WTC11 (cell line): ENCODE measurements at regions not wholly inside any gene's neighbourhood (a gene's known extent, or its start where the extent isn't known, plus 50 kb on each side); places are given as distances from the start of the nearest gene placed in this dataset.

Experiments used
- ATAC-seq: fragments of 200-7000 bp; cut with Tn5 transposase; 2 replicates; pipeline ENCODE4 v1.10.0; 2021; ENCODE audit warnings: mild to moderate bottlenecking, moderate library complexity
- CTCF ChIA-PET: fragments of 300-600 bp; sonication (Branson Sonifier 250); formaldehyde crosslinking; loops from one replicate; lab custom pipeline; 2021; ENCODE audit warnings: antibody characterized with exemption; lab: Charles Lee
- POLR2A ChIA-PET: fragments of 350-600 bp; sonication (Branson Sonifier 250); formaldehyde crosslinking; loops from one replicate; lab custom pipeline; 2021; ENCODE audit warnings: antibody characterized with exemption; lab: Charles Lee
- DNase-seq: peaks from one replicate; pipeline ENCODE4 v3.0.0; 2021; ENCODE audit warnings: low spot score
- H3K27ac Mint-ChIP-seq: 2 replicates; pipeline ENCODE4 v1.8.0; 2021; ENCODE audit warnings: mixed read lengths
- H3K27me3 Mint-ChIP-seq: 2 replicates; pipeline ENCODE4 v1.8.0; 2021; ENCODE audit warnings: low read depth, mild to moderate bottlenecking, moderate library complexity, mixed read lengths
- H3K36me3 Mint-ChIP-seq: 2 replicates; pipeline ENCODE4 v1.8.0; 2021; ENCODE audit warnings: mixed read lengths
- H3K4me1 Mint-ChIP-seq: 2 replicates; pipeline ENCODE4 v1.8.0; 2022; ENCODE audit warnings: mixed read lengths
- H3K4me3 Mint-ChIP-seq: 2 replicates; pipeline ENCODE4 v1.8.0; 2021; ENCODE audit warnings: mild to moderate bottlenecking, moderate library complexity, mixed read lengths
- H3K9me3 Mint-ChIP-seq: 2 replicates; pipeline ENCODE4 v1.8.0; 2021; ENCODE audit warnings: mixed read lengths
- ATF6 ChIP-seq: sonication (generic); formaldehyde crosslinking; IDR thresholded peaks from 2 replicates; pipeline ENCODE4 v1.8.1; 2023; ENCODE audit warnings: mild to moderate bottlenecking, missing genetic modification reagents
- CDX4 ChIP-seq: fragments of 250-450 bp; sonication (Bioruptor Pico); IDR thresholded peaks from 2 replicates; pipeline ENCODE4 v1.9.0; 2021; ENCODE audit warnings: moderate library complexity, mild to moderate bottlenecking, inconsistent platforms, borderline replicate concordance
- CREM ChIP-seq: sonication (generic); formaldehyde crosslinking; IDR thresholded peaks from 2 replicates; pipeline ENCODE4 v1.8.1; 2022; ENCODE audit warnings: mild to moderate bottlenecking, missing genetic modification reagents, moderate library complexity
- E2F4 ChIP-seq: sonication (generic); formaldehyde crosslinking; IDR thresholded peaks from 2 replicates; pipeline ENCODE4 v1.8.1; 2022; ENCODE audit warnings: low read depth, mild to moderate bottlenecking, moderate library complexity, missing genetic modification reagents, borderline replicate concordance
- ELF4 ChIP-seq: sonication (generic); formaldehyde crosslinking; IDR thresholded peaks from 2 replicates; pipeline ENCODE4 v1.8.1; 2022; ENCODE audit warnings: low read depth, mild to moderate bottlenecking, moderate library complexity, missing genetic modification reagents
- GABPB1 ChIP-seq: sonication (generic); formaldehyde crosslinking; IDR thresholded peaks from 2 replicates; pipeline ENCODE4 v1.8.1; 2023; ENCODE audit warnings: mild to moderate bottlenecking, missing genetic modification reagents
- GRHL2 ChIP-seq: fragments of 250-450 bp; sonication (Bioruptor Pico); IDR thresholded peaks from 2 replicates; pipeline ENCODE4 v1.8.0; 2022; ENCODE audit warnings: mild to moderate bottlenecking, moderate library complexity; ENCODE audit not compliant: insufficient replicate concordance, severe bottlenecking
- HMGXB4 ChIP-seq: sonication (generic); formaldehyde crosslinking; IDR thresholded peaks from 2 replicates; pipeline ENCODE4 v1.8.1; 2023; ENCODE audit warnings: mild to moderate bottlenecking, moderate library complexity, missing genetic modification reagents
- MXD4 ChIP-seq: fragments of 250-450 bp; sonication (Bioruptor Pico); IDR thresholded peaks from 2 replicates; pipeline ENCODE4 v1.8.0; 2021; ENCODE audit warnings: mild to moderate bottlenecking, moderate library complexity, borderline replicate concordance
- OVOL2 ChIP-seq: fragments of 250-450 bp; sonication (Bioruptor Pico); IDR thresholded peaks from 2 replicates; pipeline ENCODE4 v1.9.0; 2021; ENCODE audit warnings: mild to moderate bottlenecking, borderline replicate concordance
- RORB ChIP-seq: fragments of 250-450 bp; sonication (Bioruptor Pico); IDR thresholded peaks from 2 replicates; pipeline ENCODE4 v1.9.0; 2021; ENCODE audit warnings: mild to moderate bottlenecking
- ZBTB21 ChIP-seq: sonication (generic); formaldehyde crosslinking; IDR thresholded peaks from 2 replicates; pipeline ENCODE4 v1.8.1; 2023; ENCODE audit warnings: mild to moderate bottlenecking, missing genetic modification reagents, borderline replicate concordance
- ZBTB43 ChIP-seq: sonication (generic); formaldehyde crosslinking; IDR thresholded peaks from 2 replicates; pipeline ENCODE4 v1.8.1; 2023; ENCODE audit warnings: mild to moderate bottlenecking, missing genetic modification reagents

- H3K4me1 Mint-ChIP-seq: 0 out of 2 replicates have a peak, but pooled peaks cover 3% of the 10 kb centered on the region
- H3K36me3 Mint-ChIP-seq: no peaks in the 10 kb centered on the region
- no peak overlapping the region for H3K4me3 Mint-ChIP-seq
- TF ChIP-seq HMGXB4 (CRISPR knock-in tag): no peak
- TF ChIP-seq RORB (CRISPR knock-in tag): no peak
- H3K27ac Mint-ChIP-seq: no peak overlapping the region
- CTCF ChIA-PET: interaction anchor here (0.6 to 0.9 kb wide), 4 partner anchors 27 to 325 kb away, joined by 3 to 9 read pairs (median 4); no protein-coding TSS in a partner anchor
- POLR2A ChIA-PET: no interaction called here
- H3K27me3 Mint-ChIP-seq: no peaks in the 10 kb centered on the region
- peaks cover 4% of the 10 kb centered on the region; the same call in 1 of the 2 replicates for H3K9me3 Mint-ChIP-seq
- ATAC-seq (no peak), DNase-seq (no peak)
Observed at GRCh38 chr7:25287291-25287690, 59.0 kb upstream of the NPVF start.

GRCh38 chr7:25288556-25289307 is 60.4 kb upstream of the NPVF start:
- ATAC-seq: no peak
- Mint-ChIP-seq H3K9me3 (peaks cover 4% of the 10 kb centered on the region; the same call in 1 of the 2 replicates), H3K27me3 (no peaks in the 10 kb centered on the region)
- no peak for TF ChIP-seq HMGXB4 (CRISPR knock-in tag)
- no peak for TF ChIP-seq E2F4
- no peak for TF ChIP-seq GRHL2 (CRISPR knock-in tag)
- TF ChIP-seq MXD4 (CRISPR knock-in tag): no peak
- TF ChIP-seq CDX4 (CRISPR knock-in tag): no peak
- TF ChIP-seq ZBTB43: no peak
- TF ChIP-seq CREM (CRISPR knock-in tag): no peak
- TF ChIP-seq OVOL2: no peak
- no peak for TF ChIP-seq ATF6 (CRISPR knock-in tag)
- TF ChIP-seq GABPB1 (CRISPR knock-in tag): no peak
- TF ChIP-seq ZBTB21 (CRISPR knock-in tag): no peak
- TF ChIP-seq ELF4 (CRISPR knock-in tag): no peak
- TF ChIP-seq, all 79 proteins: peak for 0
- DNase-seq: no peak
- H3K36me3 Mint-ChIP-seq: no peaks in the 10 kb centered on the region
- H3K27ac Mint-ChIP-seq: no peak overlapping the region
- ChIA-PET POLR2A (no interaction called here), CTCF (no interaction called here)
- no peak overlapping the region for H3K4me3 Mint-ChIP-seq
- H3K4me1 Mint-ChIP-seq: 0 out of 2 replicates have a peak, but pooled peaks cover 3% of the 10 kb centered on the region
